ENCODE measurements at regions not wholly inside any gene's neighbourhood (a gene's known extent, or its start where the extent isn't known, plus 50 kb on each side); places are given as distances from the start of the nearest gene placed in this dataset.
A peak's percentile ranks its signal among the peaks of the same experiment; 100 is the strongest.
"Not testable (repeated sequence)": the region's sequence is repeated elsewhere in the genome, so short reads cannot be mapped to it uniquely, and the experiment has no call there.

- not testable (repeated sequence) for H3K27me3 Mint-ChIP-seq, H3K9me3 Mint-ChIP-seq, H3K4me3 Mint-ChIP-seq, DNase-seq, ATAC-seq, H3K27ac Mint-ChIP-seq
- peaks cover 50% of the 10 kb centered on the region for H3K4me1 Mint-ChIP-seq
Observed at GRCh38 chr14:89468030-89468429, 51.0 kb upstream of the FOXN3 start.

- peak overlapping the region in 1 of 2 donors; percentile 90 for H3K27ac Mint-ChIP-seq
- DNase-seq (no peak), ATAC-seq (no peak)
- H3K4me1 Mint-ChIP-seq = peaks cover 50% of the 10 kb centered on the region
- peaks cover 0 to 6% of the 10 kb centered on the region in 2 donors for H3K9me3 Mint-ChIP-seq
- no peaks in the 10 kb centered on the region for H3K27me3 Mint-ChIP-seq
- H3K4me3 Mint-ChIP-seq = peak overlapping the region; percentile 32 to 42
Observed at GRCh38 chr14:89466944-89467343, 49.9 kb upstream of the FOXN3 start.
